ENCODE measurements at regions not wholly inside any gene's neighbourhood (a gene's known extent, or its start where the extent isn't known, plus 50 kb on each side); places are given as distances from the start of the nearest gene placed in this dataset.

- TF ChIP-seq PRDM15 (CRISPR knock-in tag; IDR thresholded peaks at IDR 0.05) (no peak), USF1 (CRISPR knock-in tag; IDR thresholded peaks at IDR 0.05) (no peak), ZBTB21 (CRISPR knock-in tag; IDR thresholded peaks at IDR 0.05; ENCODE audit: borderline replicate concordance) (no peak), NFYB (CRISPR knock-in tag; conservative IDR thresholded peaks at IDR 0.05; ENCODE audit: low read depth) (no peak), CDX4 (CRISPR knock-in tag; IDR thresholded peaks at IDR 0.05; ENCODE audit: borderline replicate concordance) (no peak), E2F4 (CRISPR knock-in tag; IDR thresholded peaks at IDR 0.05; ENCODE audit: borderline replicate concordance, low read depth) (no peak), JUN (CRISPR knock-in tag; IDR thresholded peaks at IDR 0.05) (no peak), MAX (CRISPR knock-in tag; IDR thresholded peaks at IDR 0.05) (no peak)
These were observed 407.8 kb upstream of the SGCD start (continued) for GRCh38 chr5:155919126-155919525.

GRCh38 chr5:155919725-155920124, 407.2 kb upstream of the SGCD start:
- POLR2A ChIA-PET, result no interaction called here
- CTCF ChIA-PET, result no interaction called here
- Mint-ChIP-seq H3K4me3 (no peak overlapping the region), H3K27me3 (ENCODE audit: low read depth) (no peaks in the 10 kb centered on the region), H3K9me3 (no peaks in the 10 kb centered on the region), H3K36me3 (no peaks in the 10 kb centered on the region), H3K4me1 (peaks cover 20% of the 10 kb centered on the region), H3K27ac (no peak overlapping the region)
- DNase-seq (ENCODE audit: low spot score) (no peak), ATAC-seq (no peak)
- TF ChIP-seq MXD4 (CRISPR knock-in tag; IDR thresholded peaks at IDR 0.05; ENCODE audit: borderline replicate concordance) (no peak), HMGXB4 (CRISPR knock-in tag; IDR thresholded peaks at IDR 0.05) (no peak), AR (CRISPR knock-in tag; IDR thresholded peaks at IDR 0.05) (no peak), CTCF (IDR thresholded peaks at IDR 0.05) (no peak), RELA (CRISPR knock-in tag; IDR thresholded peaks at IDR 0.05; ENCODE audit: borderline replicate concordance) (no peak), ETV6 (CRISPR knock-in tag; IDR thresholded peaks at IDR 0.05) (no peak), ZNF281 (CRISPR knock-in tag; IDR thresholded peaks at IDR 0.05) (no peak), CDX4 (CRISPR knock-in tag; IDR thresholded peaks at IDR 0.05; ENCODE audit: borderline replicate concordance) (no peak), TEAD1 (CRISPR knock-in tag; IDR thresholded peaks at IDR 0.05) (no peak)
